EL (cell line): ENCODE measurements at regions not wholly inside any gene's neighbourhood (a gene's known extent, or its start where the extent isn't known, plus 50 kb on each side); places are given as distances from the start of the nearest gene placed in this dataset.
"Not testable (repeated sequence)": the region's sequence is repeated elsewhere in the genome, so short reads cannot be mapped to it uniquely, and the experiment has no call there.

Experiments
- DNase-seq: peaks from one replicate; pipeline ENCODE4 v3.0.0-alpha.2; 2016

DNA sequence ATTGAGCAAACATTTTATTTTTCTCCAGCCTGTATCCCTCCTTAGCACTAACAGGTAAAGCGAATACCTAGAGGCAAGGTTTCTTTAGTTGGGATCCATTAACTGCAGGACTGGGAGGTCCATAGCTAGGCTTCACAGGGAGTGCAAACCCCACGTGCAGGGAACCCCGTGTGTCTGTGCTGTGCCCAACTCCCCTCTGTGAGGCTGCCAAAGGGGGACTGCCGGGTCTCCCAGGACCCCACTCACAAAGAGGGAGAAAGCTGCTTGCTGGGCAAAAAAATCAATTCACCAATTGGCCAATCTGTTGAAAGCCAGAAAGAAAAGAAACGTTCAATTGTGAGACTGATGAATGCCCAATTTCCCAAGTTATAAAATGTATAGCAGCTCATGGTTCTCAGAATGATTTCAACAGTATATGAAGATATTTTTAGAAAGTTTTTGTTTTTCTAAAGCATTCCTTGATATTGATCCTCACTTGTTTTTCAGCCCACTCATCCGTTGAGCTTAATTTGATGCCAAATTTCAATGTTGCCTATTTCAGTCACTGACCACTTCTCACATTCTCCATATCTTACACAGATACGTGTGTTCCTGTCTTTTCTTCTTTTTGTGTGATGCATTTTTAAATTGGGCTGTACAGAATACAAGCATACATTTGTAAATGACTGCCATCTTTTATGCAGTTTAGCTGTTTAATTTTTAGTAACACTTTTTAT is 202.7 kb upstream of the PRSS58 start:
- peak; percentile 50 for DNase-seq

- peak; percentile 84 for DNase-seq
These were observed 201.7 kb upstream of the PRSS58 start for GRCh38 chr7:142459551-142459963.

DNA sequence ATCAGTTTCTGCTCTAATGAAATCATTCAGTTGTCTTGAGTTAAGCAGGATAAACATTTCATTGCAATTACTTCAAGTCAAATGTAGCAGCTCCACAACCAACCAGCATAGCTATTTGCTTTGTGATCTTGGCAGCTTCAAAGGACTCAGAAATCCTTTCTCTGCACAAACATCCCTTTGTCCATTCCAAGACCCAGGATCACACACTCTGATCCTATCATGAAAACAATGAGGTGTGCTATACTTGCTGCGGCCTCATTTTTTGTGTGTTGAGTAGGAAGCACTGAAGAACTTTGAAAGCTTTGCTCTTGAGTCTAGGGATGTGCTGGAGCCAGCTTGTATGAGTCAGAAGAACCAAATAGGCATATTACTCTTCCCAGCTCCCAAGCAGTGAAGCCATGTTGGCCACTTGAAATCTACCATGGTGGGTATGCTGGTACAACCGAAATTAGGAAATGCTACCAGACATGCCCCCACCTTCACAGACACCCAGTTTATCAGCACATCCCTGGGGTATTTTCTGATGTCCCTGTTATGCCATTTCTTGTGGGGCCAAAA is 199.4 kb upstream of the PRSS58 start:
- DNase-seq, result no peak

DNA sequence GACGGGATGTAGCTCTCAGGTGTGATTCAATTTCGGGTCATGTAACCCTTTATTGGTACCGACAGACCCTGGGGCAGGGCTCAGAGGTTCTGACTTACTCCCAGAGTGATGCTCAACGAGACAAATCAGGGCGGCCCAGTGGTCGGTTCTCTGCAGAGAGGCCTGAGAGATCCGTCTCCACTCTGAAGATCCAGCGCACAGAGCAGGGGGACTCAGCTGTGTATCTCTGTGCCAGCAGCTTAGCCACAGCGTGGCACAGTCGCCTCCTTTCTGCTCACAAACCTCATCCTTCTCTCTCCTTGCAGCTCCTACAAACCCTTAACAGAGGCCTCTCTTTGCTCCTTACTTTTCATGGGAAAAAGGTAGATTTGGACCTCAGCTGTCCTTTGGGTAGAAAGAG is 197.5 kb upstream of the PRSS58 start:
- DNase-seq, result no peak

GRCh38 chr7:142454862-142455261 is 197.0 kb upstream of the PRSS58 start:
- DNase-seq, result no peak

DNA sequence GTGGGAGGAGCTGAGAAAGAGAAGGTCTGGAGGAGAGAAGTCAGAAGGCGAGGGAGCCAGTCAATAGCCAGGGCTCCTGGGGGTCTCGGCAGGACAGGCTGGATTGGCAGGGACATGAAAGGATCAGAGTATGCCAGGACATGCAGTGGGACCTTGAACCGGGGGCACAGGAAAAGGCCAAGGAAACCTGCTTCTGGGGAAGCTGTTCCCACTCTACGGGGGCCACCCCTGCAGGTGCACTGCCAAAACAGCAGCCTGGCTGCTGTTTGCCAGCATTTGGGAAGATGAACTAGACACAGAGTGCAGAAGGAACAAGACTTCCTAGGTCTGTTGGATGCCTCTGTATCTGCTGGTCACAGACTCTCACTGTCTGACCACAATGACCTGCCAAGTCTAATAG is 194.9 kb upstream of the PRSS58 start:
- no peak for DNase-seq

- DNase-seq, result no peak
These were observed 194.0 kb upstream of the PRSS58 start for GRCh38 chr7:142451817-142452216.

DNA sequence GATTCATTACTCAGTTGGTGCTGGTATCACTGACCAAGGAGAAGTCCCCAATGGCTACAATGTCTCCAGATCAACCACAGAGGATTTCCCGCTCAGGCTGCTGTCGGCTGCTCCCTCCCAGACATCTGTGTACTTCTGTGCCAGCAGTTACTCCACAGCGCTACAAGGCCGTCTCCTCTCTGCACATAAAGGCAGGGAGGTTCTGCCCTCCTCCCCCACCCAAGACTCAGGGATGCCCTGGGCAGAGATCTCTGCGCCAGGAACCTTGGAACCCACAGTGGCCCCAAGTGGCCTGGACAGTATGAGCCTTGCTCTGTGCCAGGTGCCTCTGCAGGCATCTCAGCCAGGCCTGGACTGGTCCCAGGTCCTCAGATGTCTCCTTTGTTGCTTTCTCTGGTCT is 193.4 kb upstream of the PRSS58 start:
- DNase-seq, result no peak

GRCh38 chr7:142450695-142451094 is 192.8 kb upstream of the PRSS58 start:
- no peak for DNase-seq

GRCh38 chr7:142450206-142450605 is 192.3 kb upstream of the PRSS58 start:
- DNase-seq, result no peak

DNA sequence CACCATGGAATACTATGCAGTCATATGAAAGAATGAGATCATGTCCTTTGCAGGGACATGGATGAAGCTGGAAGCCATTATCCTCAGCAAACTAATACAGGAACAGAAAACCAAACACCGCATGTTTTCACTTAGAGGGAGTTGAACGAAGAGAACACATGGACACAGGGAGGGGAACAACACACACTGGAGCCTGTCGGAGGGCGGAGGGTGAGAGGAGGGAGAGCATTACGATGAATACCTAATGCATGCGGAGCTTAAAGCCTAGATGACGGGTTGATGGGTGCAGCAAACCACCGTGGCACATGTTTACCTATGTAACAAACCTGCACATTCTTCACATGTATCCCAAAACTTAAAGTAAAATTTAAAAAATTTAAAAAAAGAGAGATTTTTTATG is 191.0 kb upstream of the PRSS58 start:
- not testable (repeated sequence) for DNase-seq

- DNase-seq, result no peak
These were observed 189.9 kb upstream of the PRSS58 start for GRCh38 chr7:142447762-142448161.

DNA sequence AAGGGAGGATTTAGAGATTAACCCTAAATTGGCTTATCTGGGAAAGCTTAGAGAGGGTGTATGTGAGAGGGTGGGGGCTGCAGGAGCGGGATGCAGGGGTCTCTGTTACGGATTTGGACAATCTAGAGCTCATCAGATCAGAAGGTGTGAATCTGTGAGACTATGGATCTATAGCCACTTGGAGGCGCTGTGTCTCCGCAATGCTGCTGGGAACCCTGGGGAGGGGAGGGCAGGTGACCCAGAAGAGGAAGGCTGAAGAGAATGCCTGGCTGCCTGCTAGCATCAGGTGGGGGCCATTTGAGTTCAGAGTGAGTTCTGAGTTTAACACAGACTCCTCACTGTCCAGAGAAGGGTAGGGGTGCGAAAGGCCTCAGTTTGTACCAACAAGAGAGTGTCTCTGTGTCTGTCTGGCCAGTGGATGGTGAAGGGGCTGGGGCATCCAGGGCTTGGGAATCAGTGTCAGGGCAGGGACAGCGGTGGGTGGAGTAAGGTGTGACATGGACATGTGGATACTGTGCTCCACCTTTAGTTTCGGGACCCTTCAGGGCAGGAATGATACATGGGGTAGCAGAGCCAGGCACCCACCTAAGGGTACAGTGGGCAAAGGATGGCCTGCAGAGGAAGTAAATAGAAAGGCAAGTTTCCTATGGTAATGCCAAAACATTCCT is 187.3 kb upstream of the PRSS58 start:
- no peak for DNase-seq

- no peak for DNase-seq
These were observed 185.6 kb upstream of the PRSS58 start for GRCh38 chr7:142443216-142444010.

GRCh38 chr7:142442396-142442795 is 184.5 kb upstream of the PRSS58 start:
- DNase-seq, result no peak

- no peak for DNase-seq
These were observed 183.1 kb upstream of the PRSS58 start for GRCh38 chr7:142440906-142441411.

GRCh38 chr7:142440219-142440905 is 182.5 kb upstream of the PRSS58 start:
- peak; percentile 93 for DNase-seq

DNA sequence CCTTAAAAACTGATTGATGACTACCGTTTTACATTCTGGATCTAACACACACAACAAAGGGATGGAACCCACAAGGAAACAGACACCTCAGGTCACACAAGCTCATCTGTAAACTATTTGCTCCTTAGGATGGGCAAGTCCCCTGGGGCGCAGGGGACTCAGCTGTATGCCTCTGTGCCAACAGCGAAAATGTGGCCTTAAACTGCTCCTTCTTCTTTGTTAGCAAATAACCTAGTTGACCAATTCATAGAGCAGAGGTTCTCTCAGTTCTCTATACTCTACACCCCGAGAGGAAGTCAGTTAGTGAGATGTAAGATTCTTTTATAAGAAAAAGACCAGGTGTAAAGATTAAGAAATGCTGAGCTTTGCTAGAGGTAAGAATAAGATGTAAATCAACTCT is 181.9 kb upstream of the PRSS58 start:
- no peak for DNase-seq

GRCh38 chr7:142438923-142439515 is 181.2 kb upstream of the PRSS58 start:
- DNase-seq, result no peak

- peak; percentile 62 for DNase-seq
These were observed 180.5 kb upstream of the PRSS58 start for GRCh38 chr7:142438235-142438922.

GRCh38 chr7:142437741-142438140 is 179.9 kb upstream of the PRSS58 start:
- DNase-seq, result no peak

- DNase-seq, result peak; percentile 56
These were observed 178.7 kb upstream of the PRSS58 start for GRCh38 chr7:142436601-142437000.
